ENCODE measurements at regions not wholly inside any gene's neighbourhood (a gene's known extent, or its start where the extent isn't known, plus 50 kb on each side); places are given as distances from the start of the nearest gene placed in this dataset.

GRCh38 chr5:34494111-34494755 lies 161.9 kb upstream of the RAI14 start:
- no peak for TF ChIP-seq GATA2 (IDR thresholded peaks at IDR 0.05; ENCODE audit: low read depth, low read length)
- TF ChIP-seq GATA3 (IDR thresholded peaks at IDR 0.05; ENCODE audit: low read depth, low read length): no peak

Data from SH-SY5Y (cell line).